ENCODE measurements at regions not wholly inside any gene's neighbourhood (a gene's known extent, or its start where the extent isn't known, plus 50 kb on each side); places are given as distances from the start of the nearest gene placed in this dataset.

- DNase-seq (ENCODE audit: low spot score): no peak
Observed at GRCh38 chr6:21381331-21381963, 212.1 kb upstream of the SOX4 start.

- no peak for DNase-seq (ENCODE audit: low spot score)
Observed at GRCh38 chr6:21382821-21383449, 210.6 kb upstream of the SOX4 start.

- DNase-seq (ENCODE audit: low spot score): no peak
Observed at GRCh38 chr6:21383450-21384085, 210.0 kb upstream of the SOX4 start.

- no peak for DNase-seq (ENCODE audit: low spot score)
Observed at GRCh38 chr6:21384216-21384615, 209.3 kb upstream of the SOX4 start.

- no peak for DNase-seq (ENCODE audit: low spot score)
Observed at GRCh38 chr6:21386744-21387143, 206.8 kb upstream of the SOX4 start.

- no peak for DNase-seq (ENCODE audit: low spot score)
Observed at GRCh38 chr6:21390532-21391213, 202.9 kb upstream of the SOX4 start.

GRCh38 chr6:21392177-21392576, 201.4 kb upstream of the SOX4 start:
- DNase-seq (ENCODE audit: low spot score): no peak

GRCh38 chr6:21393441-21394165, 199.9 kb upstream of the SOX4 start:
- DNase-seq (ENCODE audit: low spot score): no peak

- no peak for DNase-seq (ENCODE audit: low spot score)
Observed at GRCh38 chr6:21395121-21395520, 198.4 kb upstream of the SOX4 start.

- DNase-seq (ENCODE audit: low spot score): no peak
Observed at GRCh38 chr6:21396313-21396712, 197.2 kb upstream of the SOX4 start.

- DNase-seq (ENCODE audit: low spot score): no peak
Observed at GRCh38 chr6:21398741-21399325, 194.7 kb upstream of the SOX4 start.

GRCh38 chr6:21402368-21402767, 191.2 kb upstream of the SOX4 start:
- peak; percentile 3 for DNase-seq (ENCODE audit: low spot score)

- DNase-seq (ENCODE audit: low spot score): no peak
Observed at GRCh38 chr6:21404577-21404976, 189.0 kb upstream of the SOX4 start.

- no peak for DNase-seq (ENCODE audit: low spot score)
Observed at GRCh38 chr6:21406316-21406715, 187.2 kb upstream of the SOX4 start.

GRCh38 chr6:21409231-21409630, 184.3 kb upstream of the SOX4 start:
- no peak for DNase-seq (ENCODE audit: low spot score)

GRCh38 chr6:21413428-21413827, 180.1 kb upstream of the SOX4 start:
- DNase-seq (ENCODE audit: low spot score): no peak

- DNase-seq (ENCODE audit: low spot score): no peak
Observed at GRCh38 chr6:21414065-21414464, 179.5 kb upstream of the SOX4 start.

GRCh38 chr6:21420146-21420878, 173.2 kb upstream of the SOX4 start:
- DNase-seq (ENCODE audit: low spot score): no peak

GRCh38 chr6:21420926-21421325, 172.6 kb upstream of the SOX4 start:
- no peak for DNase-seq (ENCODE audit: low spot score)

- DNase-seq (ENCODE audit: low spot score): no peak
Observed at GRCh38 chr6:21423106-21423854, 170.3 kb upstream of the SOX4 start.
